Right lung (tissue), 2 donors: ENCODE measurements at regions not wholly inside any gene's neighbourhood (a gene's known extent, or its start where the extent isn't known, plus 50 kb on each side); places are given as distances from the start of the nearest gene placed in this dataset.

Source experiments
- DNase-seq, 2 donors: peaks; one replicate each; pipeline ENCODE4 v3.0.0-alpha.2; 2013

DNA sequence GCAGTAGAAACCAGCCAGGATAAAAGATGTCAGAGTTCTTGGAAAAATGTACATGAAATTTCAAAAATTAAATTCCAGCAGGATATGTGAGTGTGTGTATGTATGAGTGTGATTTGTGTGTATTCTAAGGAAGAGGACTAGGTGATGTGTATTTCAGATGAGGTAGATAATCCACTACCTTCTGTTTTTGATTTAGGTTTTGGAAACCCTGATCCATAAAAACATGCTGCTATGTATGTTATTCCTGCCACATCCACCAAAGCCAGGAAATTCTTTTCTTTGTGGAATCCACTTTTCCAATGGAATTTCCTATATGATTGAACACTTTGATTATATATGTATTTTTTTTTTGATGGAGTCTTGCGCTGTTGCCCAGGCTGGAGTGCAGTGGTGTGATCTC lies 276.9 kb downstream of the UQCRFS1 start:
- DNase-seq: no peak

DNA sequence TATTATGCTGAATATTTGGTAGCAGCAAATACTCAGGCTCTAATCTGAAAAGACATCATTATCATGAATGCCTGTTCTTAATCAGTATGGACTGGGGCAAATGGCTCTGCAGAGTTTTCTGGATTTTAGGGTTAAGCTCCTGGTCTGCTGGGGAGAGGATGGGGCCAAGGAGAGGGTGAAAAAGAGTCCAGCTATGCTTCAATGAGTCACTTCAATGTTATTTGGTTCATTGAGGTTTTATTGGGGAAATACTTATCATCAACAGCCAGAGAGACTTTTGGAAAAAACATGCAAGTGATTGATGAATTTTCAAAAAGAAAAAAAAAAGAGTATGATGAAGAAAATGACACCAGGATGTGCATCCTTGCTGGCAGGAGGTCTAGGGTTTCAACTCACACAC lies 278.3 kb downstream of the UQCRFS1 start:
- no peak for DNase-seq

DNA sequence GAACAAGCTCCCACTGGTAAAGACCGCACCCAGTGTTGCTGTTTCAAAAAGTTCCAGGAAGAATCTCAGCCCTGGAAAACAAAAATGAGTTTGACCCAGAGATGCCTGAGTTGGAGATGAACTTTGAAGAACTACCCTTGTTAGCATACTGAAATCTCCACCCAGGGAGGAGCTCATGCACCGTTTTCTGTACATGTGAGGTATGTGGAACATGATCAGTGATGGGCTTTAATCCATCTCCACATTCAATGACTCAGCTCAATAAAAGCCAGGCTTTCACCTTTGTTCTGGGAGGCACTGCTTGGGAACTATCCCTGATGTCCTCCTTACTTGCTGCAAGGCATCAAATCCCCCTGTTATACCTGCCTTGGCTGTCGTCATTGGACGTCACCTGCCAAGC lies 279.9 kb downstream of the UQCRFS1 start:
- DNase-seq: no peak

DNA sequence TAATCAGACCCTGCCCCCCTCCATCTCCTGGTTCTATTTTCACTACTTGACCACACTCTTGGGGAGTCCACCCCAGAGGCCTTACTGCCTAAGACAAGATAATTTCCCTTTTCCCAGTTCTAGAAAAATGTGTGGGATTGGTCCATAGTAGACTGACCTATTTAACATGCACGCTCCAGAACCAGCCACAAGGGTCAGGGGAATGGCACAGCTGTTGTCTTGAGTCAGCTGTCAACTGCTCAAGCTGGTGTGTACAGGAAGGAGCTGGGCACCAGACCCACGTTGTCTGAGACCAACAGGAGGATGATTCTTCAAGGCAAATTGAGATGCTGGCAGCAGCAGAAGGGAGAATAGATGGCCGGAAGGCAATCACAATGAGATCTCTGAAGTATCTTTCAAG lies 280.5 kb downstream of the UQCRFS1 start:
- DNase-seq: no peak

DNA sequence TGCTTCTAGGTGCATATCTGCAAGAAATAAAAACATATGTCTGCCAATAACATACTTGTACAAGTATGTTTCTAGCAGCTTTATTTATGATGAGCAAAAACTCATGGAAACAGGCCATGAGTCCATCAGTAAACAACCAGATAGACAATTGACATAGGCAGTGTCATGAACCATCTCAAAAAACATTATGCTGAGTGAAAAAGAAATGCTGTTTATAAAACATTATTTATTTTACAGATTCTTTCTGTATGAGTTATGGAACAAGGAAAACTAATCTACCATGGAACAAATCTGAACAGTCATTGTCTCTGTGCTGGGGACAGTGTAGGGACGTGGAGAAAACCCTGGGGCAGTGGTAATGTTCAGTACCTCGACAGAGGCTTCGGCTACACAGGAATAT lies 283.9 kb downstream of the UQCRFS1 start:
- DNase-seq: no peak

DNA sequence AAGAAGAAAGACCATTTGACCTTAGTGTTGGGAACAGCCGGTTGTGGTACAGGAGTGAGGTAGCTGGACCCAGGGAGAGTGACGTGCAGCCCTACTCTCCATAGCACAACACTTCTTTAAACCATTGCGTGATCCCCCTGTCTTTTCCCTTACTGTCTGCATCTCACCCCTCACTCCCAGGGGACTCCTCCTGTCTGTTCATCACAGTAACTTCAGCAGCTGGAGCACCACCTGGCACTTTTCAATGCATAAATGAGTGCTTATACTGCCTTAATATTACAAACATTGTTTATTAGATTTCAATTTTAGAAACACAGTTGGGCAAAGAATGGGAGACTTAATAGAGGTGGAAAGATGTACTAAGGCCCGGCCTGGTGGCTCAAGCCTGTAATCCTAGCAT lies 285.5 kb downstream of the UQCRFS1 start:
- no peak for DNase-seq

DNA sequence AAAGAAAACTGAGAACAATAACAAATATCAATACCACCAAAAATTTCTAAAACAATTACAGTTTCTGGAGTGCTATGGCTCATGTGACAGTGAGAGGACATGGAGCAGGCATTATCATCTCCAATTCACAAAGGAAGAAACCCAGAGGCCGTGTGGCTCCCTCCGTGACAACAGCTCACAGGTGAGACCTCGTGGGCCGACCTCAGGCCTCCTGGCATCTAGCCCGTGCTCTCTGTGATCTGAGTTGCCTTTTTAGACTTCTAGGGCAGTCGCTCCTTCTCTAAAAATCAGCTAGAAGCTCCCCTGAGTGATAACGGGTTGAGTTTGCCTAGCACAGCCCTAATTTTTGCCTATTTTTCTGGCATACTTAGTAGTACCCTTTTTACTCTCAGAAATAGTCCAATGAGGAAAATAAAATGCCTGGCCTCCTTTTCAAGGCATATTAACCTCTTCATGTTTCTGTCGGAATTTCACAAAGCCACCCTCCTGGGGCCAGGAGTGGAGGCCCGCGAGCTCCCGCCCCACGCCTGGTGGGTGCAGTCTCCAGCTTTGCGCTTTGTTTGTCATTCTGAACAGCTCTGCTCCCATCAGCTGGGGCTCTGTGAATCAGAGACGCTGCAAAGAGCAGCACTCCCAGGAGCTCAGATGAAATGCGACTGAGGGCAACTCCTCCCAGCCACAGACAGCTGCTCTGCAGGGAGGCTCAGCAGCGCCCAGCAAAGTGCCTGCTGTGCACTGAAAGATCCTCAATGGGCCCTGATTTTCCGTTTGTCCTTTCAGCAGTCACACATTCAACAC lies 292.5 kb downstream of the UQCRFS1 start:
- DNase-seq: no peak

DNA sequence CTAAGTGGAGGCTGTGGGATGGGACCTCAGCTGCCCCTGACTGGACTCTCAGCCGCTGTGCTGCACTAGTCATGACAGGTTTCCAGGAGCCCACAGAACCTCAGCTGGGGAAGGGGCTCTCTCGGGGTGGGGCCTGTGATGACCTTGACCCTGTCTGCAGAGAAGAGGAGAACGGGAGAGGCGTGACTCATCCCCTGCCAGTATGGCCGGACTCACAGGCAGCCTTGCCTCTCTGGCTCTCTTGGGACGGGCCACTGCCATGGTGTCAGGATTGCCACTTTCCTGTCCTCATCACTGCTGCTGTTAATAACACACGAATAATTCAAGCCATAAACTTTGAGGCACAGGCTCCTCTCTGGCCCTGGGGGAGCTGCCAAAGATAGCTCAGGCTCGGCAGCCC lies 295.3 kb downstream of the UQCRFS1 start:
- no peak for DNase-seq

DNA sequence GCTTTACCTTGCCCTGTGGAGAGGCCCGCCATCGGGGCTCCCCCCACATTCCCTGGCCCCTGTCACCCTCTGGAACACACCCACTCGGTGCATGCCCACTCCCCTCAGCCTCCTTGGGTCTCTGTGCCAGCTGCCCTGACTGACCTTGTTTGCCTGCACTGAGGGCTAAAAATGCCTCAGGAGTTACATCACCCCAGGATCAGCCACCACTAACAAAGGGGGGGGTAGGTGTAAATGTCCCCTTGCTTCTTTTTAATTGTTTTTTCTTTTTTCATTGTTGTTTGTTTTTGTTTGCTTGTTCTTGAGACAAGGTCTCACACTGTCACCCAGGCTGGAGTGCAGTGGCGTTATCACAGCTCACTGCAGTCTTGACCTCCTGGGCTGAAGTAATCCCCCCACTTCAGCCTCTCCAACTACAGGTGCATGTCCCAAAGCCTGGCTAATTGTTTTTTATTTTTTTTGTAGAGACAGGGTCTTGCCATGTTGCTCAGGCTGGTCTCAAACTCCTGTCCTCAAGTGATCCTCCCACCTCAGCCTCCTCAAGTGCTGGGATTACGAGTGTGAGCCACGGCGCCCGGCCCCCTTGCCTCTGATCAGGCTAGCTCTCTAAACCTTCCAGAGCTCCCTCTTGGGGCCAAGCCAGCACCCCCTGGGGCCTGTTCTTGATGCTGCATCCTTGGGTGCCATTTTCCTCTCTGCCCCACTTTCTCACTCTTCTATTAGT lies 297.1 kb downstream of the UQCRFS1 start:
- DNase-seq: no peak

DNA sequence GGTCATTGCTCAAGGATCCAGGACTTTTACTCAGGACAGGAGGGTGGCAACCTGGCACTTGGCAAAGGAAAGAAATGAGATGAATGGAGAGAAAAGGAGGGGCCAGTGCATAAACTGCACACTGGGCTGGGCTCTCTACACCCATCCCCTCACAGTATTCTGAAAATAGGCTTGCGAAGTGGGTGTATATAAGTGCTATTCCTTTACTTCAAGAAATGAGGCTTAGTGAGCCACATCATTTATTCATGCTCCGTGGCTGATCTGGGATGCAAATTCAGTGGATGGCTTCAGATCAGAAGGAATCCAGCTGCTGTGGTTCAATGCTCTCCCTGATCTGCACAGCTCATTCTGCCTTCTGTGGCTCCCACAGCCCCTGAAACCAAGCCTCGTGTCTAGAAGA lies 297.7 kb downstream of the UQCRFS1 start:
- no peak for DNase-seq

DNA sequence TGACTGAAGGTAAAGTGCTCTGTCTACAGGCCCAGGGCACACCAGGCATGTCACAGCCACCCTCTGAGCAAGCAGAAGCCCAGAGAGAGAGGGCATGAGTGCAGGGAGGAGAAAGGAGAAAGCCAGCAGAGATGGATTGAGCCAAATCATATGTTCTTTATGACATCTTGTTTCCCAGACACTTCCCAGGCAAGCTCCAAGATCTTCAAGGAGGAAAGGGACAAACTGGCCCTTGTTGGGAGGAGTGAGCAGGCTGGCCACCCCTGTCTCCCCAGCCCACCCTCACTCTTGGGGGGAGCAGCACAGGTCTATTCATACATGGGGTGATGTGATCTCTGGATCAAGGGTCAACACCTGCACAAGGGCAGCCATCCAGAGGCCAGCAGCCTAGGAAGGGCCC lies 298.8 kb downstream of the UQCRFS1 start:
- no peak for DNase-seq

DNA sequence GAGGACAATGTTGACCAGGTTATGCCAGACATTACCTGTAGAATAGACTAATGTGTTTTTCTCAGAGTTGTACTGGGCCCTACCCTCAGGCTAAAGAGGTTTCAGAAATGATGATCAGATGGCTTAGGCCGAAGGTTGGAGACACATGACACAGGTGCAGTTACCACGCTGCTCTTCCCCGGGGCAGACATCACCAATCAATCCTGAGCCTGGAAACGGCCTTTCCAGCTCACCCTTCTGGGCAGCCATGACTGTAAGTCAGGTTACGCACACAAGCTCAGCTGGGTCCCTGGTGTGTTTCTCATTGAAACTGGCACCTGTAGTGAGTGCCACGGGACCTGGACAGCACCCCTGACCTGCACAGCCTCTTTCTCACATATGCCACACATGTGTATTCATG lies 299.3 kb downstream of the UQCRFS1 start:
- no peak for DNase-seq

DNA sequence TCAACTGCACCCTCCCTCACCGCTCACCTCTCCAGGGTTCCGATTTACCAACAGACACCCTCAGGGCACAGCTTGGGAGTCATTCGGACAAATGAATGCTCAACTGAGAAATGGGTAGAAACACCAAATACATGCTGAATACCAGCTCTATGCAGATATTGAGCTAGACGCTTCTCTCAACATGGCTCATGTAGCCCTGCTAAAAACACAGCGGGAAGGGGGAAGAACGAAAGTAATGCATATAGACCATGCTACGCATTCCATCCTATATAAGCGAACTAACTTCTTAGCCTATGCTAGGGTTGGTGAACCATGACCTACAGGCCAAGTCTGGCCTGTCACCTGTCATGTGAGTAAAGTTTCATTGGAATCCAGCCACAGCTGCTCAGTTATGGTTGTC lies 304.0 kb downstream of the UQCRFS1 start:
- DNase-seq: no peak

DNA sequence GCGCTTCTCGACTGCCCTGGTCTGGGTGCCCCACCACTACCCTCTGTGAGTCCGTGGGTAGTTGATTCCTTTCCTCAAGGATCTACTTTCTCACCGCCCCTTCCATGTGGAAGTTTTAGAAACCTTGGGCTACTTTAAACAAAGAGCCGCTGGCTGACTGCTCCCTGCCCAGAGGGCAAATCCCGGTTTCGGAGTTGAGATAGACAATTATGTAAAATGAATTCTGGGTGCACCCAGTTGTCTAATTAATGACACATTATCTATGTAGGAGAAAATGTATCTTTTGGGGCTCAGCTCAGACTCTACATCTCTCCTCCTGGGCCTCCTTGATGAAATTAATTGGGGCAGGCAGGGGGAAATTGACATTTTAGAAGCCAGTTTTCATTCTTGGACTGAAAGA lies 305.4 kb downstream of the UQCRFS1 start:
- no peak for DNase-seq

DNA sequence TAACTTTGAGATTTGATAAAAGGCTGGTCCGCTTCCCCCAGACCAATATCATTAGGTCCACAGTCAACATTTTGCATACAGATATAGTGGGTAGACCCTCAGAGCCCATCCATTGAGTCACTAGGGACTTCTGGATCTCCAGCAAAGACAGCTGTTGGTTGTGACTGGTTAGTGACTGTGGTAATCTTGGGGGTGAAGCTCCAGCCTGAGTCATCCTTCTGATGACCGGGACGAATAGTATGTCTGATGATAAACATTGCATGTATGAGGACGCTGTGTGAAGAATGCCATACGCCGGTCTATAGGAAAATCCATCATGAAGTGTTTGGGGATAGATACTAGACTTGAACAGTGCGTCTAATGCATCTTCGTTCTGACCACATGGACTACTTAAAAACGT lies 307.0 kb downstream of the UQCRFS1 start:
- no peak for DNase-seq

DNA sequence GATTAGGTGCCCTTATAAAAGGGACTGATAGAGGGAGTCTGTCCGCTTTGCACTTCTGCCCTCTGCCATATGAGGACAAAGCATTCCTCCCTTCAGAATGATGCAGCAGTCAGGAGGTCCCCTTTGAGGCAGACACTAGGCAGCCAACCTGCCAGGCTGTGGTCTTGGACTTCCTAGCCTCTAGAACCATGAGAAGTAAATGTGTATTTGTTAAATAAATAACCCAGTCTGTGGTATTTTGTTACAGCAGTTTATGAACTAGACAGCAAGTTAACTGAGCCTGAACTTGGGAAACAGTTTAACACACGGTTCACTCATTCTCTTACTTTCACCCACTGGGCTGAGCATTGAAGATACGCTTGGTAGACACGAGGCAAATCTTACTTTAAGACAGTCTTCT lies 313.2 kb downstream of the UQCRFS1 start:
- DNase-seq: no peak

DNA sequence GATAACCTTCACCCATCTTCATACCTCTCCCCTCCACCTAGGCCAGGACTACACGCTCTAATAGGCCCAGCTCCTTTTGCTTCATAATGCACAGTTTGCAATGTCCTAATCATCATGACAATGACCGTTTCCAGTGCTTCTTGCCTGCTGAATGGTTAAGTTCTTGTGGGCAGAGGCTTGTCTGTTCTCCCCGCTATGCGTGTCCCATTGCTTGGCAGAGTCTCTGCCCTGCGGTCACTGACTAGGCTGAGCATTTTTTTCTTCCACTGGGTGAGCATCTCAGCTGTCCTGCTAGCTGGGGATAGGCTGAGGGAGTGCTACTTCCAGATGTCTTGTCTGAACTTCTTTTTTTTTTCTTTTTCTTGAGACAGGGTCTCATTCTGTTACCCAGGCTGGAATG lies 314.7 kb downstream of the UQCRFS1 start:
- no peak for DNase-seq

DNA sequence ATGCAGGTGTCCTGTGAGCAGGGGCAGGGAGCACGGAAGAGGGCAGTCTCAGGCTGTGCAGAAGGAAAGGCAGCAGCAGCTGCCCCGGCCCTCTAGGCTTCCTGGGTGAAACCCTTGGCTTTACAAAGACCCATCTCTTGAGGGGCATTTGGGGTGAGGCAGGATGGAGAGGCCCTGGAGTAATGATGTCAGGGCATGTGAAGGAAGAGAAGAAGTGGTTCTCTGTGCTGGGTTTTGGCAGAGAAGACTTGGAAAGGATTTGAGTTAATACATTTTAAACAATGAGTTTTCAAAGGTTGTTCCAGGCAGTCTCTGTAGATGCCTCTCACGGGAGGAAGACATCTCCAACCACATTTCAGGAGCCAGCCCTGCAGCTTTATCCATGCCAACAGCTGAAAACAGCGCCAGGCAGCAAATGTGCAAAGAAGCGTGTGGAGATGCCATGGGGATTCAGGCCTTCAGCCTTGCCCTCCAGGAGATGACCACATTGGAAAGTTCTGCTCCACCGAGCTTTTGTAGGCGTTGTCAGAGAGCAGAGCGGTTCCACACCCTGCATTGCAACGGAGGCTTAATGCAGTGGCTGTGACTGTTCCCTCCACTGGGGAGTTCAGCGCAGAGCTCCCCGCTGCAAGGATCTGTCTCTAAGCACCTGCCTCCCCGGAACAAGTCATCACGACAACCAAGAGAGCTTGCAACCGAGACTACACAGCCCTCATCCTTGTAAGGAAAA lies 322.8 kb downstream of the UQCRFS1 start:
- DNase-seq: no peak

DNA sequence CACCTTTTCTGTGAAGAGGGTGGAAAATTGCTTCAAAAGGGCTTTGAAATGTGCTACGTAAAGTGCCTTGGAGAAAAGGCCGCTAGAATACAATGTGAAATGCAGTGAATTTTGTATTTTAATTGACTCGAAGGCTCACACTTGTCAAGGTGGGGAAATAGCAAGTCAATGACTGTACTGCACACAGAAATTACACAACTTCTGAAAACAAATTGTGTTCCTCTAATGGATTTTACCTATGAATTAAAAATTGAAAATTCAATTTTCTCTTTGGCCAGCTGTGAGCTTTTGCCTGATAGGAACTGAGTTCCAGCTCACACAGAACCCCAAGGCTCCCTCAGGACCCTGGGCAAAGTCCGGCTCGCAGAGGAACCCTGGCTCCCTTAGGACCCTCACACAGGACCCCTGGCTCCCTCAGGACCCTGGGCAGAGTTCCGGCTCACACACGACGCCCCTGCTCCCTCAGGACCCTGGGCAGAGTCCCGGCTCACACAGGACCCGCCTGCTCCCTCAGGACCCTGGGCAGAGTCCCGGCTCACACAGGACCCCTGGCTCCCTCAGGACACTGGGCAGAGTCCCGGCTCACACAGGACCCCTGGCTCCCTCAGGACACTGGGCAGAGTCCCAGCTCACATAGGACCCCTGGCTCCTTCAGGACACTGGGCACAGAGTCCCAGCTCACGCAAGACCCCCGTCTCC lies 324.9 kb downstream of the UQCRFS1 start:
- no peak for DNase-seq

DNA sequence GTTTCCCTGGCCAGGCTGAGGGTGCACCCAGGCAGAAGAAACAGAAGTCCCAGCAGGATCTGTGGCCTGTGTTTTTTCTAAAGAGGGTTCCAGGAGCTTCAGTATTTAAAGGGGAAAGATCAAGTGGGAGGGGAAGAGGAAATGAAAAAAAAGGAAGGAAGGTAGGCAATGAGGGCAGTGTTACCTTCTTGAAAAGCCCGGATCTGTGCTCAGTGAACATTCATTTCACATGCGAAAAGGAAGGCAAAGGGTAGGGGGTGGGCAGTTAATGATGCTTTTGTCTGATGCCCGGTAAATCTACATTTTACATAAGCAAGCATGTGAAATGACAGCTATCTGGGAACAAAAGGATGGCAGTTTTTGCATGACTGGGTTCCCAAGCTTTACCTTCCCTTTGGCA lies 326.2 kb downstream of the UQCRFS1 start:
- DNase-seq: no peak

DNA sequence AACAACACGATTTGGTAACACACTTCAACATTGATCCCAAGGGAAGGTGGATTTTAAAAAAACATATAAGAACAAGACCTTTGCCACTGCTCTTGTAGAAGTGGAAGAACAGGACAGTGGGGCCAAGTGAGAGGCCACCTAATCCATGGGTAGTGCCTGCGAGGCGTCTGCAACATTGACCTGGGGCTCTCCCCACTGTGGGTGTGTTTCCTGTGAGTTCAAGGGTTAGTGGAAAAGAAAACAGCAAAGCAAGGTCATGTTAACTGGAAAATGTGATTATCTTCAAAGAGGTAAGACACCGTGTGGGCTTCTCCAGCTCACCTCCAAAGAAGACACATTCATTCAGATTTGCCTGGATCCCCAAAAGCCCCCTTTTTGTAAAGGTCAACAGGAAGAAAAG lies 327.0 kb downstream of the UQCRFS1 start:
- DNase-seq: no peak

DNA sequence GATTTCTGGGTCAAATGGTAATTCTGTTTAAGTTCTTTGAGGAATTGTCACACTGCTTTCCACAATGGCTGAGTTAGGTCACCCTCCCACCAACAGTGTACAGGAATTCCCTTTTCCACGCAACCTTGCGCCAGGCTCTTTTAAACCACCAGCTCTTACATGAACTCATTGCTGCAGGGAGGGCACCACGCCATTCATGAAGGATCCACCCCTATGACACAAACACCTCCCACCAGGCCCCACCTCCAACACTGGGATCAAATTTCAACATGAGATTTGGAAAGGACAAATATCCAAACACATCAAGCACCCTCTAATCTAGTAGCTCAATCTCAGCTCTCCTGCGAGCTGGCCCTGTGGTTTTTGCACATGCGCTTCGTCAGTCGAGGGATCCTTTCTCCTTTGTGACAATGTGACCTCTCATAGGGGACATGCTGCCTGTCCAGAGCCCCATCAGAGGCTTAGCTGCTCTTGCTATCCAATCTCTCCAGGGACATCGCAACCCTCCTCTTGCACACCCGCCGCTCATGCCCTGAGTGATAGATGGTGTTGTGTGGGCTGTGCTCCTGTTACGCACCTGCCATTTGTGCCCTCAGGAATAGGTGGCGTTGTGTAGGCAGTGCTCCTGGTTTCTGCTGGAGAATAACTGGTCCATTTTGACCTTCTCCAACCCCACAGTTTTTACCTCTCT lies 328.0 kb downstream of the UQCRFS1 start:
- no peak for DNase-seq
